ENCODE measurements at regions not wholly inside any gene's neighbourhood (a gene's known extent, or its start where the extent isn't known, plus 50 kb on each side); places are given as distances from the start of the nearest gene placed in this dataset.

DNA sequence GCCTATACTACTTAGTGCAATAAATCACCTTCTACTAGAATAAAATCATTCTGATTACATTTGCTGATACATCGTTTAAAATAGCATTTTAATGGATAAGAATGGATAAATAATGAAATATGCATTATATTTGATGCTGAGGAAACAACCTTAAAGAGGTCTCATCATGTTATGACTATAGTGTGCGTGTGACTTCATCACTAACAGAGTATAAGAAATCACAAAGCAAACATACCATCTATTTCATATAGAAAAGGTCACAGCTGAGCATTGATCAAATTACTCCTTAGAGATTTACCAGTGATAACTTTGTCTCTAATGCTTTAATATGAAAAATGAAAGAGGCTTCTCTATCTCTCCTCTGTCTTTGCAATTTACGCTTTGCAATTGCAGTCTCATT, 1620.3 kb upstream of the SLC10A2 start:
- Histone ChIP-seq H3K27me3 (ENCODE audit: insufficient read depth, low read length) (no peaks in the 10 kb centered on the region), H3K9me2 (ENCODE audit: insufficient read depth) (no peaks in the 10 kb centered on the region), H3K79me2 (ENCODE audit: insufficient read depth, low read length) (no peaks in the 10 kb centered on the region), H3K4me3 (replicated peaks in 1 of 2; ENCODE audit: low read depth in 1 of 2, low read length in 2 of 2) (no peak overlapping the region), H3K9ac (ENCODE audit: low read length) (no peak overlapping the region), H3K36me3 (ENCODE audit: control insufficient read depth in 1 of 2, insufficient read depth in 2 of 2, low read length in 2 of 2) (no peaks in the 10 kb centered on the region), H2AFZ (ENCODE audit: low read depth, low read length, poor library complexity, severe bottlenecking) (no peak overlapping the region), H3K4me1 (ENCODE audit: control insufficient read depth in 1 of 2, insufficient read depth in 2 of 2, low read length in 2 of 2) (no peaks in the 10 kb centered on the region), H3K4me2 (ENCODE audit: low read length) (no peak overlapping the region), H3K9me3 (ENCODE audit: control insufficient read depth in 1 of 2, insufficient read depth in 1 of 2, low read depth in 1 of 2, low read length in 2 of 2) (no peaks in the 10 kb centered on the region), H3K27ac (ENCODE audit: low read depth, low read length) (no peak overlapping the region), H4K20me1 (ENCODE audit: insufficient read depth) (no peaks in the 10 kb centered on the region)
- CTCF ChIA-PET: no interaction called here
- RAD21 ChIA-PET (ENCODE audit: low non-redundant PET in 1 of 2, low total read pairs in 2 of 2, uncharacterized antibody in 2 of 2, unreplicated experiment in 2 of 2): no interaction called here
- DNase-seq (ENCODE audit: low read depth, low spot score) (no peak), ATAC-seq (no peak)
- TF ChIP-seq CBX3 (IDR thresholded peaks at IDR 0.05; ENCODE audit: low read depth) (no peak), TCF7L2 (IDR thresholded peaks at IDR 0.05; ENCODE audit: borderline replicate concordance, extremely low read depth, insufficient read depth, insufficient read length) (no peak), POLR2A (IDR thresholded peaks at IDR 0.05; ENCODE audit: borderline replicate concordance, extremely low read depth, insufficient read depth, insufficient read length) (no peak), SRF (IDR thresholded peaks at IDR 0.05; ENCODE audit: low read depth) (no peak), EGR1 (IDR thresholded peaks at IDR 0.05; ENCODE audit: low read depth) (no peak), ZNF274 (IDR thresholded peaks at IDR 0.05; ENCODE audit: low read depth, low read length) (no peak), EZH2 (IDR thresholded peaks at IDR 0.05) (no peak)
- intact Hi-C loops (cut with micrococcal nuclease): no loop called here
- POLR2A ChIA-PET: no interaction called here
- no TSS peak for BruUV-seq (replicated peaks)

DNA sequence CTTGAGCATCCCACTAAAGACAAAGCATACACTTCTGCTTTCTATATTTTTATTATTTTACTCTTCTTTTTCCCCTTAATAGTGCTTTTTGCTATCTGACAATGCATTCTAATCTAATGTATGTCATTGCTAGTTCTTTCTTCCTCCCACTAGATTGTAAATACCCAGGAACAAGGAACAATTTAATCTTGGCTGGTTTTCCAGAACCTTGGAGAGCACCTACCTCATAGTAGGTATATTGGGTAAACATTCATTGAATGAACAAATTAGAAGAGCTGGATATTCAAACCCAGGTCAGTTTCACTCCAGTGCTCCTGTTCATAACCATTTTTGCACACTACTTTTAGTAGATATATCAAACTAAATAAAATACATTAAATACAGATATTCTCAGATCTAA, 1617.6 kb upstream of the SLC10A2 start:
- CTCF ChIA-PET: no interaction called here
- Histone ChIP-seq H3K79me2 (ENCODE audit: insufficient read depth, low read length) (no peaks in the 10 kb centered on the region), H2AFZ (ENCODE audit: low read depth, low read length, poor library complexity, severe bottlenecking) (no peak overlapping the region), H3K4me1 (ENCODE audit: control insufficient read depth in 1 of 2, insufficient read depth in 2 of 2, low read length in 2 of 2) (no peaks in the 10 kb centered on the region), H3K4me3 (replicated peaks in 1 of 2; ENCODE audit: low read depth in 1 of 2, low read length in 2 of 2) (no peak overlapping the region), H3K27me3 (ENCODE audit: insufficient read depth, low read length) (no peaks in the 10 kb centered on the region), H3K9me3 (ENCODE audit: control insufficient read depth in 1 of 2, insufficient read depth in 1 of 2, low read depth in 1 of 2, low read length in 2 of 2) (no peaks in the 10 kb centered on the region), H3K9ac (ENCODE audit: low read length) (no peak overlapping the region), H4K20me1 (ENCODE audit: insufficient read depth) (no peaks in the 10 kb centered on the region), H3K4me2 (ENCODE audit: low read length) (no peak overlapping the region), H3K27ac (ENCODE audit: low read depth, low read length) (no peak overlapping the region), H3K9me2 (ENCODE audit: insufficient read depth) (no peaks in the 10 kb centered on the region), H3K36me3 (ENCODE audit: control insufficient read depth in 1 of 2, insufficient read depth in 2 of 2, low read length in 2 of 2) (no peaks in the 10 kb centered on the region)
- TF ChIP-seq POLR2A (IDR thresholded peaks at IDR 0.05; ENCODE audit: borderline replicate concordance, extremely low read depth, insufficient read depth, insufficient read length): no peak
- TF ChIP-seq, protein P1, sequence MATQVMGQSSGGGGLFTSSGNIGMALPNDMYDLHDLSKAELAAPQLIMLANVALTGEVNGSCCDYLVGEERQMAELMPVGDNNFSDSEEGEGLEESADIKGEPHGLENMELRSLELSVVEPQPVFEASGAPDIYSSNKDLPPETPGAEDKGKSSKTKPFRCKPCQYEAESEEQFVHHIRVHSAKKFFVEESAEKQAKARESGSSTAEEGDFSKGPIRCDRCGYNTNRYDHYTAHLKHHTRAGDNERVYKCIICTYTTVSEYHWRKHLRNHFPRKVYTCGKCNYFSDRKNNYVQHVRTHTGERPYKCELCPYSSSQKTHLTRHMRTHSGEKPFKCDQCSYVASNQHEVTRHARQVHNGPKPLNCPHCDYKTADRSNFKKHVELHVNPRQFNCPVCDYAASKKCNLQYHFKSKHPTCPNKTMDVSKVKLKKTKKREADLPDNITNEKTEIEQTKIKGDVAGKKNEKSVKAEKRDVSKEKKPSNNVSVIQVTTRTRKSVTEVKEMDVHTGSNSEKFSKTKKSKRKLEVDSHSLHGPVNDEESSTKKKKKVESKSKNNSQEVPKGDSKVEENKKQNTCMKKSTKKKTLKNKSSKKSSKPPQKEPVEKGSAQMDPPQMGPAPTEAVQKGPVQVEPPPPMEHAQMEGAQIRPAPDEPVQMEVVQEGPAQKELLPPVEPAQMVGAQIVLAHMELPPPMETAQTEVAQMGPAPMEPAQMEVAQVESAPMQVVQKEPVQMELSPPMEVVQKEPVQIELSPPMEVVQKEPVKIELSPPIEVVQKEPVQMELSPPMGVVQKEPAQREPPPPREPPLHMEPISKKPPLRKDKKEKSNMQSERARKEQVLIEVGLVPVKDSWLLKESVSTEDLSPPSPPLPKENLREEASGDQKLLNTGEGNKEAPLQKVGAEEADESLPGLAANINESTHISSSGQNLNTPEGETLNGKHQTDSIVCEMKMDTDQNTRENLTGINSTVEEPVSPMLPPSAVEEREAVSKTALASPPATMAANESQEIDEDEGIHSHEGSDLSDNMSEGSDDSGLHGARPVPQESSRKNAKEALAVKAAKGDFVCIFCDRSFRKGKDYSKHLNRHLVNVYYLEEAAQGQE (IDR thresholded peaks at IDR 0.05; ENCODE audit: low read depth): peak; percentile 38
- TF ChIP-seq, protein P2, sequence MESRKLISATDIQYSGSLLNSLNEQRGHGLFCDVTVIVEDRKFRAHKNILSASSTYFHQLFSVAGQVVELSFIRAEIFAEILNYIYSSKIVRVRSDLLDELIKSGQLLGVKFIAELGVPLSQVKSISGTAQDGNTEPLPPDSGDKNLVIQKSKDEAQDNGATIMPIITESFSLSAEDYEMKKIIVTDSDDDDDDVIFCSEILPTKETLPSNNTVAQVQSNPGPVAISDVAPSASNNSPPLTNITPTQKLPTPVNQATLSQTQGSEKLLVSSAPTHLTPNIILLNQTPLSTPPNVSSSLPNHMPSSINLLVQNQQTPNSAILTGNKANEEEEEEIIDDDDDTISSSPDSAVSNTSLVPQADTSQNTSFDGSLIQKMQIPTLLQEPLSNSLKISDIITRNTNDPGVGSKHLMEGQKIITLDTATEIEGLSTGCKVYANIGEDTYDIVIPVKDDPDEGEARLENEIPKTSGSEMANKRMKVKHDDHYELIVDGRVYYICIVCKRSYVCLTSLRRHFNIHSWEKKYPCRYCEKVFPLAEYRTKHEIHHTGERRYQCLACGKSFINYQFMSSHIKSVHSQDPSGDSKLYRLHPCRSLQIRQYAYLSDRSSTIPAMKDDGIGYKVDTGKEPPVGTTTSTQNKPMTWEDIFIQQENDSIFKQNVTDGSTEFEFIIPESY (IDR thresholded peaks at IDR 0.05; ENCODE audit: extremely low read depth, insufficient replicate concordance, low read length): no peak
- no TSS peak for BruUV-seq (replicated peaks)
- POLR2A ChIA-PET: no interaction called here
- DNase-seq (ENCODE audit: low read depth, low spot score) (no peak), ATAC-seq (no peak)
- intact Hi-C loops (cut with micrococcal nuclease): no loop called here
- RAD21 ChIA-PET (ENCODE audit: low non-redundant PET in 1 of 2, low total read pairs in 2 of 2, uncharacterized antibody in 2 of 2, unreplicated experiment in 2 of 2): no interaction called here

Data from HCT116 (cell line).